ENCODE measurements at regions not wholly inside any gene's neighbourhood (a gene's known extent, or its start where the extent isn't known, plus 50 kb on each side); places are given as distances from the start of the nearest gene placed in this dataset.
"Not testable (repeated sequence)": the region's sequence is repeated elsewhere in the genome, so short reads cannot be mapped to it uniquely, and the experiment has no call there.

GRCh38 chr12:22124987-22125386 lies 79.0 kb downstream of the CMAS start:
- 0% methylated on average over 2 of the region's 2 CpGs for WGBS (ENCODE audit: low lambda C conversion rate)
- Histone ChIP-seq H2AFZ (ENCODE audit: low read depth) (no peak overlapping the region), H3K4me1 (ENCODE audit: control insufficient read depth in 1 of 2, insufficient read depth in 2 of 2, low read depth in 1 of 2, low read length in 1 of 2) (no peaks in the 10 kb centered on the region), H3K27ac (ENCODE audit: low read depth in 2 of 2, low read length in 1 of 2) (no peak overlapping the region), H3K9me3 (no peaks in the 10 kb centered on the region), H3K4me3 (ENCODE audit: low read depth in 2 of 2, low read length in 1 of 2) (no peak overlapping the region), H3K27me3 (ENCODE audit: insufficient read depth) (no peaks in the 10 kb centered on the region; the same call in 1 of the 2 replicates), H3K4me2 (no peak overlapping the region), H3K79me2 (ENCODE audit: insufficient read depth) (no peaks in the 10 kb centered on the region), H3F3A (replicated peaks; ENCODE audit: insufficient read depth) (no peaks in the 10 kb centered on the region), H3K9me2 (no peaks in the 10 kb centered on the region), H4K20me1 (ENCODE audit: insufficient read depth) (no peaks in the 10 kb centered on the region), H3K36me3 (replicated peaks in 1 of 2; ENCODE audit: control insufficient read depth in 1 of 2, insufficient read depth in 2 of 2, low read length in 1 of 2) (no peaks in the 10 kb centered on the region), H3K9ac (no peak overlapping the region)
- DNase-seq, result no peak
- ChIA-PET POLR2A (no interaction called here), CTCF (no interaction called here)
- no peak for TF ChIP-seq USF1 (IDR thresholded peaks at IDR 0.05; ENCODE audit: borderline replicate concordance, low read depth)
- TF ChIP-seq POLR2AphosphoS5 (IDR thresholded peaks at IDR 0.05; ENCODE audit: low read depth, low read length), result no peak
- no peak for TF ChIP-seq TAF1 (IDR thresholded peaks at IDR 0.05; ENCODE audit: borderline replicate concordance, low read depth, low read length)
- no peak for TF ChIP-seq ELF1 (IDR thresholded peaks at IDR 0.05)
- no peak for TF ChIP-seq FOXJ3 (CRISPR knock-in tag; IDR thresholded peaks at IDR 0.05)
- no peak for TF ChIP-seq MEF2A (IDR thresholded peaks at IDR 0.05; ENCODE audit: borderline replicate concordance, low read depth)
- no peak for TF ChIP-seq TEAD4 (IDR thresholded peaks at IDR 0.05; ENCODE audit: borderline replicate concordance, insufficient read depth)
- no peak for TF ChIP-seq JUND (IDR thresholded peaks at IDR 0.05)
- no peak for TF ChIP-seq RCOR1 (IDR thresholded peaks at IDR 0.05; ENCODE audit: low read length)
- TF ChIP-seq NRF1 (IDR thresholded peaks at IDR 0.05; ENCODE audit: low read depth, low read length), result no peak
- TF ChIP-seq RAD21 (IDR thresholded peaks at IDR 0.05; ENCODE audit: low read length), result no peak
- no peak for TF ChIP-seq IRF3 (IDR thresholded peaks at IDR 0.05; ENCODE audit: low read depth, low read length)
- no peak for TF ChIP-seq RFX5 (IDR thresholded peaks at IDR 0.05; ENCODE audit: low read length)
- no peak for TF ChIP-seq GABPA (IDR thresholded peaks at IDR 0.05; ENCODE audit: low read depth)
- no peak for TF ChIP-seq FOSL2 (IDR thresholded peaks at IDR 0.05; ENCODE audit: borderline replicate concordance, low read depth)
- TF ChIP-seq, protein P1, sequence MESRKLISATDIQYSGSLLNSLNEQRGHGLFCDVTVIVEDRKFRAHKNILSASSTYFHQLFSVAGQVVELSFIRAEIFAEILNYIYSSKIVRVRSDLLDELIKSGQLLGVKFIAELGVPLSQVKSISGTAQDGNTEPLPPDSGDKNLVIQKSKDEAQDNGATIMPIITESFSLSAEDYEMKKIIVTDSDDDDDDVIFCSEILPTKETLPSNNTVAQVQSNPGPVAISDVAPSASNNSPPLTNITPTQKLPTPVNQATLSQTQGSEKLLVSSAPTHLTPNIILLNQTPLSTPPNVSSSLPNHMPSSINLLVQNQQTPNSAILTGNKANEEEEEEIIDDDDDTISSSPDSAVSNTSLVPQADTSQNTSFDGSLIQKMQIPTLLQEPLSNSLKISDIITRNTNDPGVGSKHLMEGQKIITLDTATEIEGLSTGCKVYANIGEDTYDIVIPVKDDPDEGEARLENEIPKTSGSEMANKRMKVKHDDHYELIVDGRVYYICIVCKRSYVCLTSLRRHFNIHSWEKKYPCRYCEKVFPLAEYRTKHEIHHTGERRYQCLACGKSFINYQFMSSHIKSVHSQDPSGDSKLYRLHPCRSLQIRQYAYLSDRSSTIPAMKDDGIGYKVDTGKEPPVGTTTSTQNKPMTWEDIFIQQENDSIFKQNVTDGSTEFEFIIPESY (IDR thresholded peaks at IDR 0.05; ENCODE audit: borderline replicate concordance, low read depth), result no peak
- TF ChIP-seq, protein P2, sequence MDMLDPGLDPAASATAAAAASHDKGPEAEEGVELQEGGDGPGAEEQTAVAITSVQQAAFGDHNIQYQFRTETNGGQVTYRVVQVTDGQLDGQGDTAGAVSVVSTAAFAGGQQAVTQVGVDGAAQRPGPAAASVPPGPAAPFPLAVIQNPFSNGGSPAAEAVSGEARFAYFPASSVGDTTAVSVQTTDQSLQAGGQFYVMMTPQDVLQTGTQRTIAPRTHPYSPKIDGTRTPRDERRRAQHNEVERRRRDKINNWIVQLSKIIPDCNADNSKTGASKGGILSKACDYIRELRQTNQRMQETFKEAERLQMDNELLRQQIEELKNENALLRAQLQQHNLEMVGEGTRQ (IDR thresholded peaks at IDR 0.05; ENCODE audit: borderline replicate concordance, low read depth, low read length), result no peak

- H3K9me2 ChIP-seq; DNase-seq; H3K4me3 ChIP-seq (ENCODE audit: low read depth in 2 of 2, low read length in 1 of 2); POLR2A ChIA-PET; H3K9ac ChIP-seq; H3K4me1 ChIP-seq (ENCODE audit: control insufficient read depth in 1 of 2, insufficient read depth in 2 of 2, low read depth in 1 of 2, low read length in 1 of 2); H3F3A ChIP-seq (replicated peaks; ENCODE audit: insufficient read depth); H3K36me3 ChIP-seq (replicated peaks in 1 of 2; ENCODE audit: control insufficient read depth in 1 of 2, insufficient read depth in 2 of 2, low read length in 1 of 2); H2AFZ ChIP-seq (ENCODE audit: low read depth); H3K9me3 ChIP-seq; H3K79me2 ChIP-seq (ENCODE audit: insufficient read depth); CTCF ChIA-PET; H3K27ac ChIP-seq (ENCODE audit: low read depth in 2 of 2, low read length in 1 of 2); H4K20me1 ChIP-seq (ENCODE audit: insufficient read depth); H3K27me3 ChIP-seq (ENCODE audit: insufficient read depth); H3K4me2 ChIP-seq: not testable (repeated sequence)
- 1% methylated on average over 2 of the region's 2 CpGs for WGBS (ENCODE audit: low lambda C conversion rate)
These were observed 80.1 kb downstream of the CMAS start for GRCh38 chr12:22126101-22126500.

Measured in SK-N-SH (cell line).